Mucosa of rectum (tissue), 2 donors: ENCODE measurements at regions not wholly inside any gene's neighbourhood (a gene's known extent, or its start where the extent isn't known, plus 50 kb on each side); places are given as distances from the start of the nearest gene placed in this dataset.
"Not testable (repeated sequence)": the region's sequence is repeated elsewhere in the genome, so short reads cannot be mapped to it uniquely, and the experiment has no call there.

Experiments used
- H3K27ac ChIP-seq, 2 donors: one replicate each; pipeline ENCODE4 v1.7.0; 2013; ENCODE audit warnings: inconsistent platforms in 2 of 2, low read depth in 2 of 2, low read length in 2 of 2
- H3K27me3 ChIP-seq, 2 donors: one replicate each; pipeline ENCODE4 v1.7.0; 2013; ENCODE audit warnings: low read length in 2 of 2; ENCODE audit not compliant: control insufficient read depth in 2 of 2, insufficient read depth in 2 of 2
- H3K36me3 ChIP-seq, 2 donors: one replicate each; pipeline ENCODE4 v1.7.0; 2013; ENCODE audit warnings: low read length in 2 of 2; ENCODE audit not compliant: control insufficient read depth in 2 of 2, insufficient read depth in 2 of 2
- H3K4me1 ChIP-seq, 2 donors: one replicate each; pipeline ENCODE4 v1.7.0; 2013; ENCODE audit warnings: low read length in 2 of 2, mild to moderate bottlenecking in 1 of 2; ENCODE audit not compliant: control insufficient read depth in 2 of 2, insufficient read depth in 2 of 2
- H3K4me3 ChIP-seq, 2 donors: one replicate each; pipeline ENCODE4 v1.7.0; 2013; ENCODE audit warnings: low read length in 2 of 2
- H3K9ac ChIP-seq, 2 donors: one replicate each; pipeline ENCODE4 v1.7.0; 2013; ENCODE audit warnings: low read length in 2 of 2, low read depth in 1 of 2, mild to moderate bottlenecking in 1 of 2
- H3K9me3 ChIP-seq, 2 donors: one replicate each; pipeline ENCODE4 v1.7.0; 2013; ENCODE audit warnings: low read length in 2 of 2; ENCODE audit not compliant: control insufficient read depth in 2 of 2
- donor health status: healthy.
- donor health status: Normal muscosa, but diverticular disease.

GRCh38 chr3:118231578-118231977 lies 803.1 kb downstream of the IGSF11 start:
- no peak overlapping the region for H3K27ac ChIP-seq
- no peaks in the 10 kb centered on the region for H3K36me3 ChIP-seq
- H3K9me3 ChIP-seq = no peaks in the 10 kb centered on the region
- H3K4me1 ChIP-seq = no peaks in the 10 kb centered on the region
- no peaks in the 10 kb centered on the region for H3K27me3 ChIP-seq
- H3K9ac ChIP-seq = no peak overlapping the region
- no peak overlapping the region for H3K4me3 ChIP-seq

GRCh38 chr3:118239253-118239652 lies 795.4 kb downstream of the IGSF11 start:
- H3K4me3 ChIP-seq = no peak overlapping the region

DNA sequence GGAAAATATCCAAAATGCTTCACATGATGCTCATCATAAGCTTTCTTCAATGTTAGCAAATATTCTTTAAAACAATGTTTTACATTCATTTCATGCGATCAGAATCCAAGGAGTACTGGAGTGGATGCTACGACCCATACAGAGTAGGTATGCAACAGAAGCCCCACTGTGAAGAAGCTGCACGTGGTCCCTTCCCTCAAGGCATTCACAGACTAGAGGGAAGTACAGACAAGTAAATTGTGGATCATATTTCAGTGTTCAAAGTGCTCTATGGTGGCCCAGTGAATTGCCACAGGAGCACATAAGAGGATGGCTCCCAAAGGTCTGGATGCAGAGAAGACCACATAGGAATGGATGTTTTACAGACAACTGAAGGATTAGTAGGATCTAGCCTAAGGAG lies 789.9 kb downstream of the IGSF11 start:
- H3K9me3 ChIP-seq = peaks cover 0 to 3% of the 10 kb centered on the region in 2 donors
- H3K9ac ChIP-seq = no peak overlapping the region
- no peak overlapping the region for H3K27ac ChIP-seq
- no peaks in the 10 kb centered on the region for H3K27me3 ChIP-seq
- no peaks in the 10 kb centered on the region for H3K4me1 ChIP-seq
- no peaks in the 10 kb centered on the region for H3K36me3 ChIP-seq
- H3K4me3 ChIP-seq = no peak overlapping the region

More at GRCh38 chr3:118239253-118239652, 795.4 kb downstream of the IGSF11 start:
- Histone ChIP-seq H3K9ac (no peak overlapping the region), H3K4me1 (no peaks in the 10 kb centered on the region), H3K27ac (no peak overlapping the region), H3K9me3 (peaks cover 0 to 2% of the 10 kb centered on the region in 2 donors), H3K36me3 (no peaks in the 10 kb centered on the region), H3K27me3 (no peaks in the 10 kb centered on the region)

DNA sequence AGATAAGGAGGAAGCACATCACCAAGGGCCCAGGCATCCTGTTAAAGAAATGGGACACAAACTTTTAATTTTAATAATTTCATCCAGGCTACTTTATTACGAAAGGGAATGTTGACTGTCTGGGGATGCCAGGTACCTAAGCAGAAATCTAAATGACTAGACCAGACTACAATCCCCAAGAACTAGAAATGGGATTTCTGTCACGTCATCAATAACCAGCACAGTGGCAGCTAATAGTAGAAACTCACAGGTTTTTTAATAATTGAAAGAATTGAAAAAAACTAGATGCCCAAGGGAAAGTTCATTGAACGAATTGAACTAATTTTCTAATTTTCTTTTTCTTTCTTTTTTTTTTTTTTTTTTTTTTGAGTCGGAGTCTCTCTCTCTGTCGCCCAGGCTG lies 789.3 kb downstream of the IGSF11 start:
- Histone ChIP-seq H3K4me3 (no peak overlapping the region), H3K27me3 (no peaks in the 10 kb centered on the region), H3K4me1 (no peaks in the 10 kb centered on the region), H3K9ac (no peak overlapping the region), H3K9me3 (peaks cover 0 to 3% of the 10 kb centered on the region in 2 donors), H3K36me3 (no peaks in the 10 kb centered on the region), H3K27ac (no peak overlapping the region)

GRCh38 chr3:118258850-118259249 lies 775.8 kb downstream of the IGSF11 start:
- H3K27me3 ChIP-seq, H3K9me3 ChIP-seq, H3K36me3 ChIP-seq, H3K27ac ChIP-seq, H3K9ac ChIP-seq, H3K4me1 ChIP-seq, H3K4me3 ChIP-seq: not testable (repeated sequence)

DNA sequence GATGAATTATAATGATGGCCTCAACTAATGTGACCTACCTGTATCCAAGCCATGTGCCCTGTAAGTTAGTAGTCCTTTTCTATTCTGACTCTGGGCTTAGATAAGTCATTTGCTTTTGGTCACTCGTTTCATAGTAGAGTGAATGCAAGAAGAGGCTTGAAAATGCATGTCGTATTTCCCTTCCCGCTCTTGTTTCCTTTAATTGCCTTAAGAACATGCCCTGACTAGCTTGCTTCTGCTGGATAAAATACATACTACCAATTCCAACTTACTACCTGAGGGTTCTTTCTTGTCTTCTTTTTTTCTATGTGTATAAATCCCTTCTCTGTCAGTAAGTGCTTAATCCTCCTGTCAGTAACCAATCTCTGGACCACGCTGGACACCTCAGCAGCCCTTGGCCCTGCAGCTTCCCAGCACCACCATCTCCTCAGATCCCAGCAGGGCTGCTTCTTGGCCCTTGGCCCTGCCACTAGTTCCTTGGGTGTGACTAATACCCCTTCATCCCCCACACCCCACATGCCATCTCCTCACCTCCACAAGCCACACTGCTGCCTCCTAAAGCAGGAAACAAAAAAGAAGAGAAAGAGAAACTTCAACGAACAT lies 771.7 kb downstream of the IGSF11 start:
- no peaks in the 10 kb centered on the region for H3K9me3 ChIP-seq
- H3K27ac ChIP-seq = no peak overlapping the region
- no peak overlapping the region for H3K9ac ChIP-seq
- H3K27me3 ChIP-seq = no peaks in the 10 kb centered on the region
- H3K4me3 ChIP-seq = no peak overlapping the region
- H3K36me3 ChIP-seq = no peaks in the 10 kb centered on the region
- H3K4me1 ChIP-seq = no peaks in the 10 kb centered on the region

DNA sequence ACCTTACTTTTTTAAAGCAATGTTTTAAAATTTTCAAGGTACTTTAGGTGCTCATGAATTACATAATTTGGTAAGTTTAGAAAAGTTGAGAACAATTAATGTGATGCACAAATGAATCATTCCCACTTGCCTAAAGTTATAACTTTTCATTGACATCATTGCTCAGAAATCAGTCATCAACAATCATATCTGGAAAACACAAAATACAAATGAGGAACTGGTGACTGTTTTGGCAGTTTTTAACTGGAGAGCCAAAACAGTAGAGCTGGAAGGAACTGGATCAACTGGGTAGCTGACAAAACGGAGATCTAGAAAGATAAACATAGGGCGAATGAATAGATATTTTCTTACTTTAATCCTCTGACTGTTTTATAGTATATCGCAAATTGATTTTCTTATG lies 767.1 kb downstream of the IGSF11 start:
- peaks cover 2 to 3% of the 10 kb centered on the region in 2 donors for H3K9me3 ChIP-seq

GRCh38 chr3:118269537-118270125 lies 765.0 kb downstream of the IGSF11 start:
- Histone ChIP-seq H3K4me3 (no peak overlapping the region), H3K27me3 (no peaks in the 10 kb centered on the region), H3K36me3 (no peaks in the 10 kb centered on the region), H3K4me1 (no peaks in the 10 kb centered on the region), H3K9me3 (peaks cover 2 to 3% of the 10 kb centered on the region in 2 donors), H3K27ac (no peak overlapping the region), H3K9ac (no peak overlapping the region)

More for the DNA sequence above, 767.1 kb downstream of the IGSF11 start:
- Histone ChIP-seq H3K36me3 (no peaks in the 10 kb centered on the region), H3K27me3 (no peaks in the 10 kb centered on the region), H3K4me1 (no peaks in the 10 kb centered on the region), H3K9ac (no peak overlapping the region), H3K27ac (no peak overlapping the region), H3K4me3 (no peak overlapping the region)

- no peak overlapping the region for H3K27ac ChIP-seq
- no peaks in the 10 kb centered on the region for H3K27me3 ChIP-seq
- no peak overlapping the region for H3K4me3 ChIP-seq
These were observed 761.7 kb downstream of the IGSF11 start for GRCh38 chr3:118272991-118273390.

GRCh38 chr3:118277814-118278213 lies 756.8 kb downstream of the IGSF11 start:
- no peaks in the 10 kb centered on the region for H3K9me3 ChIP-seq
- H3K4me1 ChIP-seq = no peaks in the 10 kb centered on the region
- no peaks in the 10 kb centered on the region for H3K27me3 ChIP-seq
- no peak overlapping the region for H3K27ac ChIP-seq
- no peak overlapping the region for H3K9ac ChIP-seq
- H3K36me3 ChIP-seq = no peaks in the 10 kb centered on the region
- H3K4me3 ChIP-seq = no peak overlapping the region

More at GRCh38 chr3:118272991-118273390, 761.7 kb downstream of the IGSF11 start:
- Histone ChIP-seq H3K9me3 (peaks cover 2 to 3% of the 10 kb centered on the region in 2 donors), H3K9ac (no peak overlapping the region), H3K4me1 (no peaks in the 10 kb centered on the region), H3K36me3 (no peaks in the 10 kb centered on the region)
